HG03521 (cell line): ENCODE measurements at regions not wholly inside any gene's neighbourhood (a gene's known extent, or its start where the extent isn't known, plus 50 kb on each side); places are given as distances from the start of the nearest gene placed in this dataset.

Experiments used
- ATAC-seq: cut with Tn5 transposase; IDR thresholded peaks from one replicate; pipeline ENCODE4 v1.9.1; 2021; ENCODE audit warnings: mild to moderate bottlenecking, moderate library complexity; ENCODE audit not compliant: unreplicated experiment

DNA sequence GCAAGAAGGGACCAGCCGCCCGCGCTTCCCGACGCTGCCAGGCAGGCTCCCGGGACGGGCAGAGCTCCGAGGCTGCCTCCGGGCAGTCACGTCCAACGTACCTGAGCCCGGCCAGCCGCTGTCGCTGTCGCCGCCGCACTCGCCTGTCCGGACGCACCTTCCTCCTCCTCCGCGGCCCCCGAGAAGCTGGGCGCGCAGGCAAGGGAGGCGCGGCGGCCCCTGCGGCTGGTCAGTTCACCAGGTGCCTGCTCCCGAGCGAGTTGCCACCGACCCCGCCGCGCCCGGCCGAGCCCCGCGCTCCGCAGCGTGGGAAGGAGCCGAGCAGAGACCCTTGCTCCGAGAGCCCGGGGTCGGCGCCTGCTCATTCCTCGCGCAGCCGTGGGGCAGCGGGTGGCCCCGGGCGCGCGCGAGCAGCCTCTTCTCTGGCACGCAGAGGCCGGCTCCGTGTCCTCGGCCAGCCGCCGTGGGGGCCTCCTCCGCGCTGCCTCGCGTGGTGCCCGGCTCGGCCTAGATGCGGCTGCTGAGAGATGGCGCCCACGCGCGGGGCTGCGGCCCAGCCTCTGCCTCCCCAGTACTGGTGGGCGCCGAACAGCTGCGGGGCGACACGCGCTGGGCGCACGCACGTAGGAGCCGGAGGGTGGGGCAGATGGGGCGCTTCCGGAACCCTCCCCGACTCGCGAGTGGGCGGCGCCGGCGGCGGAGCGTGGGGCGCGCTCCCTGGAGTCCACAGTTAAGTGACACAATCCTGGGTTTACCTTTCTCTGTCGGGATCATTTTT, 419.4 kb downstream of the UQCRFS1 start:
- ATAC-seq = no peak

DNA sequence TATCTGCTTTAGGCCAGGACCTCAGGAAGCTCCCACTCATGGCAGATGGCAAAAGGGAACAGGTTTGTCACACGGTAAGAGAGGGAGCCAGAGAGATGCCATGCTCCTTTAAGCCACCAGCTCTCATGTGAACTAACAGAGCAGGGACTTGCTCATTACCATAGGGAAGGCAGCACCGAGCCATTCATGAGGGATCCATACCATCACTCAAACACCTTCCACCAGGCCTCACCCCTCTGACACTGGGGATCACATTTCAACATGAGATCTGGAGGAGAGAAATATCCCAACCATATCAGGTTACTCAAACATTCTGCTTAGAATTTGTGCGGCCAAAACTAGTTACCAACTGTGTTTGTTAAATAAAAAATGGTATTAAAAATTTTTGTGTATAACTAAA, 427.0 kb downstream of the UQCRFS1 start:
- ATAC-seq = no peak

DNA sequence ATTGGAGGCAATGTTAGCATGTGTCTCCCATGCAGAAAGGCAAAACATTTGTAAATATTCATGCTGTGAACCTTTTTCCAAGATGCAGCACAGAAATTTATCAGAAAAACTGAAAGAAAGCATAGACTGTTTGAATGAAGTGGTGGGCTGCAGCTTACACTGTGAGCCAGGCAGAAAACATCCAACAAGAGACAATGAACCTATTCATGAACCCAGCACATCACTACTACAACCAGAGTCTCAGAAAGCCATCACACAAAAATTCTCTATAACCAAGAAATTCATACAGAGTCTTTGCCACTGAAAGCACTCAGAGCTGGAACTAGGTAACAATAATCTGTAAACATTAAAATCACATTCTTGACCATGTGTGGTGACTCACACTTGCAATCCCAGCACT, 448.9 kb downstream of the UQCRFS1 start:
- no peak for ATAC-seq

DNA sequence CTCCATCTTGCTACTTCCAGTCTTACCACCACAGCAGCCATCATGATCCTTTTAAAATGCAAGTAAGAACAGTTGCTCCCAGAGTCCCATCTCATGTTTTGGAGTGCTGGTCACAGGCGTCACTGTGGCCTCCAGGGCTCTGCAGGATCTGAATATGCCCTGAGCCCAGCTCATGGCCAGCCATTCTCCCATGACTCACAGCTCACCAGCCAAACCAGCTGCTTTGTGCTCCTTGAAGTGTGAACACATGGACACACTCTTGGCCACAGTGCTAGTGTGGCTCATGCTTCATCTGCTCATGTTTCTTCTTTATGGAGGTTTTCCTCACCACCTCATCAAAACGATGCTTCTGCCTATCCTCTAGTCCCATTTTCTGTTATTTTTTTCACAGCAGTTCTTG, 466.5 kb downstream of the UQCRFS1 start:
- ATAC-seq = no peak

- ATAC-seq = no peak
Measured at GRCh38 chr19:28744943-28745342, 468.0 kb downstream of the UQCRFS1 start.

GRCh38 chr19:28744014-28744413, 468.9 kb downstream of the UQCRFS1 start:
- no peak for ATAC-seq

- ATAC-seq = no peak
Measured at GRCh38 chr19:28737021-28737895, 475.7 kb downstream of the UQCRFS1 start.

GRCh38 chr19:28736528-28736927, 476.4 kb downstream of the UQCRFS1 start:
- no peak for ATAC-seq

DNA sequence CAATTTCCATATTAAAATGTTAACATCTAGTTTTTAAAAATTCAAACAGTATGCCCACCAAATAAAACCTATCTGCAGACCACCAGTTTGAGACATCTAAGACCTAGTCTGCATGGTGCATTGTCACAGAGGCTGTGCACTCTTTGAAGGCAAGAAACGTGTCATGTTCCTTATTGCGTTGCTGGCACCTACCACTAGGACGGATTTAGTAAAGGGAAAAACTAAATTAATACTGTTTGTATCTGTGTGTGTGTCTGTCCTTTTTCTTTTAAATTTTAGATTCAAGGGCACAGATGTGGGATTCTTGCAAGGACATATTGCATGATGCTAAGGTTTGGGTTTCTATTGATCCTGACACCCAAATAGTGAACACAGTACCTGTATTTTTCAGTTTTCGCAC, 481.4 kb downstream of the UQCRFS1 start:
- ATAC-seq = no peak

DNA sequence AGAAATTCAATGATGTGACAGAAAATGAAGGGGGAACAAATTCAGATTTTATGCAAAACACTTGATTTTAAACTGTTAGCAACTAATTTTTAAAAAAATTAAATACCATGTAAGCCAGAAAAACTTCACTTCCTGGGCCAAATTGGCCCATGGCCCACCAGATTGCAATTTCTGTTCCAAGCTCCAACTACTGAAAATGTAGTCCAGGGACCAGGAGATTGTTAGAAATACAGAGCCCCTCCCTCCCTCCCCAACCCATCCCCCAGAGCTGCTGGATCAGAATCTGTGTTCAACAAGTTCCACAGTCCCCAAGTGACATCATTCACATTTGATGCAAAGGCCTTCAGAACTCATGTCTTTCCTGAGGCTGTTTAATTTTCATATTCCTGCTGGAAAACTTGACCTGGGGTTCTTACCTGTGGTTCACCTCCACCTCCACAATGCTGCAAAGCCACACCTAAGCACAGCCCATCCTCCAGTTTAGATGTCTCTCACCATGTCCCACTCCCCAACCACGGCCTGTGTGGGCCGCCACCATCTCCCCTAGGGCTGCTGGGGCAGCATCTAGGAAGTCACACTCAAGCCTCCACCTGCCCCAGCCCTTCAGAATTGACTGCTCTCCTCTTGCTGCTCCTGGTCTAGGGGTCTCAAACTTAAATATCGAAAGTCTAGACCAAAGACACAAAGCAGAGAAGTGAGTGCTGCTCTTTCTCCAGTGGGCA, 482.0 kb downstream of the UQCRFS1 start:
- no peak for ATAC-seq

DNA sequence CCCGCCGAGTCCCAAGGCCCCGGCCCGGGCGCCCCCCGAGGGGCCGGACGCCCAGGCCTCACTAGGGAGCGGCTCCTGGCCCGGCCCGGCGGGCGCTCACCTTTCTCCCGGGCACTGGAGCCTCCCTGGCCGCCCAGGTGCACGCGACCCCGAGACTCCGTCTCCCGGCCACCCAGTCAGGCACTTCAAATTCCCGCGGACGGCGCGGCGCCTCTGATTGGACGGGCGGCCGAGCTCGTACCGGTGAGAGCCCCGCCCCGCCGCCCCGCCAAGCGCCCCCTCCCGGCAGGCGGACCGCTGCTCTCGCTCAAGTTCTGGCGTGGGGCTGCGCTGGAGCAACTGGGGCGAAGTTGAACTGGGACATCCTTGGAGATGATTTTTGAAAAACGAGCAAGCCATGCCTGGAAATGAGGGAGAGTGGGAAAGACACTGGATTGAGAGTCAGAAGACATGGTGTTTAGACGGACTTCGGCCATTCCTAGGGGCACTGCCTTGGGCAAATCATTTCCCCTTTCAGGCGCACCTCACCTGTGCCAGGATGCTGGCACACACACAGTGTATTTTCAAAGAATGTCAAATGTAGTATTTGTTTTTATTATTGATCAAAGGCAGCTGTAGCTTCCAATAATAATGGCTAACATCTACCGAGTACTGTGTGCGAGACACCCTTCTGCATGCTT, 485.3 kb downstream of the UQCRFS1 start:
- ATAC-seq = no peak

- ATAC-seq = no peak
Measured at GRCh38 chr19:28726533-28727479, 486.1 kb downstream of the UQCRFS1 start.

- no peak for ATAC-seq
Measured at GRCh38 chr19:28718909-28719308, 494.0 kb downstream of the UQCRFS1 start.

DNA sequence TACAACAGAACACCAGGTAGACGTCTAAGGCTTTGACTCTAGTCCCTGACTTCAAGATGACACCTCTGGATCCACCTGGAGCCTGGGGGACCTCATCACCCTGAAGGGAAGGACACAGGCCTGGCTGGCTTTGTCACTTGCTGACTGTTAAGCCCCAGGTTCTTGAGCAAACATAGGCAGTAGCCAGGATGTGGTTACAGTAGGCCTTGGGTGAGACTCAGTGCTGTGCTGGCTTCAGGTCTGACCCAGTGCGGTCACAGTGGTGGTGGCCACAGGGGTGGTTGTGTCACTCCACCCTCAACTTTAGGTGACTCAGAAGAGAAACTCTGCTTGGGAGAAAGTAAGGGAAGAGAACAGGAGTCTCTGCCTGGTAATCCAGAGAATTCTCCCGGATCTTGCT, 497.8 kb downstream of the UQCRFS1 start:
- ATAC-seq = no peak

- no peak for ATAC-seq
Measured at GRCh38 chr19:28711411-28711810, 501.5 kb downstream of the UQCRFS1 start.

GRCh38 chr19:28710278-28710677, 502.7 kb downstream of the UQCRFS1 start:
- no peak for ATAC-seq

- ATAC-seq = no peak
Measured at GRCh38 chr19:28706693-28707092, 506.3 kb downstream of the UQCRFS1 start.

DNA sequence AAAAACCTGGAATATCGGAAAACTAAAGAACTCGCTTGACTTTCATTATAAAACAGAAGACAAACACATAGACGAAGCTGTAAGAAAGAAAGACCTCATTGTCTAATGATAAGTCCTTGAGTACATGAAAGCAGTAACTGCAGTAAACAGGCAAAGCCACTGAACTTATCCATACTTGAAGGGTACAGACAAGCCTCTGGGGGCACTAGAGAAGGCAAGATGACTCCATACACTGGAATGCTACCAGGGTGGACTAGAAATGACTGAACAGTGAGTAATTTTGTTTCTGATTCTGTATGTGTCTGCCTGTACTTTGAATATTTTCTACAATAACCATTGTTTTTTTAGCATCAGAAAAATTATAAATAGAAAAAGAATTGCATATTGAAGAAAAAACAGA, 507.9 kb downstream of the UQCRFS1 start:
- no peak for ATAC-seq

GRCh38 chr19:28703400-28703956, 509.5 kb downstream of the UQCRFS1 start:
- no peak for ATAC-seq
